GM12864 (cell line): ENCODE measurements at regions not wholly inside any gene's neighbourhood (a gene's known extent, or its start where the extent isn't known, plus 50 kb on each side); places are given as distances from the start of the nearest gene placed in this dataset.

Experiments
- DNase-seq: peaks from one replicate; pipeline ENCODE4 v3.0.0-alpha.2; 2011; ENCODE audit warnings: low read depth
- H3K4me3 ChIP-seq: 2 replicates; pipeline ENCODE4 v1.5.1; 2011; ENCODE audit warnings: mild to moderate bottlenecking, low read depth, low read length, control low read depth
- CTCF ChIP-seq: IDR thresholded peaks from 2 replicates; pipeline ENCODE4 v1.5.1; 2011; ENCODE audit warnings: low read depth, mild to moderate bottlenecking, moderate library complexity, low read length, control low read depth, inconsistent platforms; ENCODE audit errors: missing control alignments

GRCh38 chr12:3432868-3433267 is 58.1 kb upstream of the PRMT8 start:
- TF ChIP-seq CTCF: no peak
- H3K4me3 ChIP-seq: no peak overlapping the region
- DNase-seq: no peak

- TF ChIP-seq CTCF: no peak
- no peak for DNase-seq
- H3K4me3 ChIP-seq: no peak overlapping the region
Observed at GRCh38 chr12:3436461-3437065, 54.4 kb upstream of the PRMT8 start.

GRCh38 chr12:3437986-3438385 is 53.0 kb upstream of the PRMT8 start:
- TF ChIP-seq CTCF: no peak
- no peak for DNase-seq
- no peak overlapping the region for H3K4me3 ChIP-seq

GRCh38 chr12:3438401-3438800 is 52.6 kb upstream of the PRMT8 start:
- no peak overlapping the region for H3K4me3 ChIP-seq
- no peak for DNase-seq
- no peak for TF ChIP-seq CTCF
